Ovary (tissue), 7 donors: ENCODE measurements at regions not wholly inside any gene's neighbourhood (a gene's known extent, or its start where the extent isn't known, plus 50 kb on each side); places are given as distances from the start of the nearest gene placed in this dataset.

Experiments
- DNase-seq, 5 donors: peaks; one replicate each; pipeline ENCODE4 v3.0.0-alpha.2; 2019 to 2020
- H3K27ac ChIP-seq, 2 donors: fragments of 200-600 bp; one replicate each; pipeline versions ENCODE4 v1.5.1 to v1.8.0; 2019 to 2022
- H3K27me3 ChIP-seq: fragments of 200-600 bp; one replicate; pipeline ENCODE4 v1.8.0; 2022
- H3K36me3 ChIP-seq: fragments of 200-600 bp; sonication (generic); one replicate; pipeline ENCODE4 v1.5.1; 2019
- H3K4me1 ChIP-seq: one replicate; pipeline ENCODE4 v1.8.1; 2013; ENCODE audit warnings: mild to moderate bottlenecking, moderate library complexity; ENCODE audit not compliant: insufficient read depth
- H3K4me3 ChIP-seq: fragments of 200-600 bp; sonication (generic); one replicate; pipeline ENCODE4 v1.5.1; 2017
- H3K9me3 ChIP-seq, 2 donors: fragments of 200-600 bp in 1 of 2; sonication (generic) in 1 of 2; one replicate each; pipeline versions ENCODE4 v1.5.1 to v1.8.1; 2013 to 2019; ENCODE audit warnings: mild to moderate bottlenecking in 1 of 2, moderate library complexity in 1 of 2
- EP300 ChIP-seq: sonication (generic); formaldehyde crosslinking; IDR thresholded peaks from one replicate; pipeline ENCODE4 v1.6.1; 2017; ENCODE audit warnings: antibody characterized with exemption
- POLR2A ChIP-seq: fragments of 450-650 bp; IDR thresholded peaks from one replicate; pipeline ENCODE4 v1.6.1; 2017; ENCODE audit warnings: antibody characterized with exemption, mild to moderate bottlenecking, moderate library complexity
- WGBS, 3 donors: extraction: QIAGEN DNeasy Blood & Tissue Kit in 1 of 3; methylation state at CpG; one replicate each; pipeline versions ENCODE4 v1.1.5 to v1.1.7; 2013 to 2017; 5-methylcytosine and 5-hydroxymethylcytosine counted together
- intact Hi-C, 4 donors: fragments of 100-400 bp; cut with DNase I; formaldehyde crosslinking; loops; one replicate each; pipeline versions ENCODE4 v1.11.0 to v1.15.1; 2022 to 2023
- TF ChIP-seq, protein P1 (sequence below), 3 donors: fragments of 450-650 bp in 2 of 3; fragments of 200-600 bp in 1 of 3; IDR thresholded peaks; one replicate each; pipeline versions ENCODE4 v1.5.1 to v1.8.0; 2016 to 2022; ENCODE audit warnings: antibody characterized with exemption in 3 of 3, mild to moderate bottlenecking in 1 of 3
- donor health status: DM: no; HTN: no; CAD: no; lungs with moderate emphysema.
- donor health status: DM: no; HTN: no; CAD: no.
- donor health status: Bipolar disorder and iron deficiency.
- donor health status: DM: no; HTN: no; CAD: no.
- donor health status: DM: yes; HTN: yes; CAD: no.

GRCh38 chr15:36106640-36107335, 472.6 kb upstream of the CDIN1 start:
- no peaks in the 10 kb centered on the region for H3K4me1 ChIP-seq
- H3K4me3 ChIP-seq, result no peak overlapping the region
- 66 to 86% (median 69%) methylated on average over 6 of the region's 6 CpGs for WGBS, 3 donors
- intact Hi-C loops, result no loop called here
- H3K27ac ChIP-seq, result no peak overlapping the region
- H3K27me3 ChIP-seq, result no peaks in the 10 kb centered on the region
- DNase-seq, result no peak
- H3K36me3 ChIP-seq, result no peaks in the 10 kb centered on the region
- TF ChIP-seq, protein P1, sequence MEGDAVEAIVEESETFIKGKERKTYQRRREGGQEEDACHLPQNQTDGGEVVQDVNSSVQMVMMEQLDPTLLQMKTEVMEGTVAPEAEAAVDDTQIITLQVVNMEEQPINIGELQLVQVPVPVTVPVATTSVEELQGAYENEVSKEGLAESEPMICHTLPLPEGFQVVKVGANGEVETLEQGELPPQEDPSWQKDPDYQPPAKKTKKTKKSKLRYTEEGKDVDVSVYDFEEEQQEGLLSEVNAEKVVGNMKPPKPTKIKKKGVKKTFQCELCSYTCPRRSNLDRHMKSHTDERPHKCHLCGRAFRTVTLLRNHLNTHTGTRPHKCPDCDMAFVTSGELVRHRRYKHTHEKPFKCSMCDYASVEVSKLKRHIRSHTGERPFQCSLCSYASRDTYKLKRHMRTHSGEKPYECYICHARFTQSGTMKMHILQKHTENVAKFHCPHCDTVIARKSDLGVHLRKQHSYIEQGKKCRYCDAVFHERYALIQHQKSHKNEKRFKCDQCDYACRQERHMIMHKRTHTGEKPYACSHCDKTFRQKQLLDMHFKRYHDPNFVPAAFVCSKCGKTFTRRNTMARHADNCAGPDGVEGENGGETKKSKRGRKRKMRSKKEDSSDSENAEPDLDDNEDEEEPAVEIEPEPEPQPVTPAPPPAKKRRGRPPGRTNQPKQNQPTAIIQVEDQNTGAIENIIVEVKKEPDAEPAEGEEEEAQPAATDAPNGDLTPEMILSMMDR (IDR thresholded peaks at IDR 0.05), result no peak
- no peak for TF ChIP-seq POLR2A
- no peak for TF ChIP-seq EP300
- H3K9me3 ChIP-seq, result no peaks in the 10 kb centered on the region

- H3K36me3 ChIP-seq, result no peaks in the 10 kb centered on the region
- WGBS, 3 donors, result 93 to 97% (median 96%) methylated on average over 2 of the region's 2 CpGs
- no peaks in the 10 kb centered on the region for H3K4me1 ChIP-seq
- DNase-seq, result no peak
- no peak overlapping the region for H3K4me3 ChIP-seq
- no peak overlapping the region for H3K27ac ChIP-seq
- no peaks in the 10 kb centered on the region for H3K27me3 ChIP-seq
- intact Hi-C loops, result no loop called here
- no peaks in the 10 kb centered on the region for H3K9me3 ChIP-seq
- TF ChIP-seq EP300 (no peak), POLR2A (no peak)
- TF ChIP-seq, protein P1 (IDR thresholded peaks at IDR 0.05), result no peak
Observed at GRCh38 chr15:36108541-36108940, 470.9 kb upstream of the CDIN1 start.

DNA sequence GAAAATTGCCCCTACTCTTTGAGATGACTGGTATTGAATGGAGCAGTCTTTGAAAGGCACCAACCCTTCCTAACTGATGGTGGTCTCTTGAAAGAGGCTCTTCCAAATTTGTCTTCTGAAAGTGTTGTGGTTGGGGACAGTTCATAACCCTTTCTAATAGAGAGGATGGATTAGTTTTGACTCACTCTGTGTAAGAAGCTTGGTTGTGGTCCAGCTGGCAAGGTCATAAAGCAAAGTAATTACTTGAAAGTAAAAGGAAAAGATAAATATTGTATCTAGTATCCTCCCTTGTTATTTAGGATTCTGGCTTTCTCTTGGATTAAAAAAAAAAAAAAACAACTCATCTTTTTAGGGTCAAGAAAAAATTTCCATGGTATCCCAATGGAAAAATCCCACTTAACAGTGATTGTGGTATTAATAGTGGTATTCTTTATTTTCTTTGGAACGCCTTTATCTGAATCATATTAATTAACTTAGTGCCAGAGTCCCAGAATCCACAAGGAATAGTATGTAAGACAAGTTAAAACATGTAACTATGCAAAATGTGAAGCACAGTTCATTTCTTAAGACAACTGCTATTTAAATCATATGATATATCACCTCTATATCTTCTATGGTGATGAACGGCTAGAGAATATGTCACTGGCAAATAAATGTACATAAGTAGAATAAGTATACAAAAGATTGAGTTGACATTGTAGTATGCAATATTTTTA, 469.3 kb upstream of the CDIN1 start:
- H3K4me1 ChIP-seq, result no peaks in the 10 kb centered on the region
- no peaks in the 10 kb centered on the region for H3K27me3 ChIP-seq
- no peak overlapping the region for H3K27ac ChIP-seq
- H3K36me3 ChIP-seq, result no peaks in the 10 kb centered on the region
- WGBS, 3 donors, result 23 to 37% (median 31%) methylated on average over 2 of the region's 2 CpGs
- H3K9me3 ChIP-seq, result no peaks in the 10 kb centered on the region
- peak in 2 of 5 donors; percentile 14 to 28 for DNase-seq
- intact Hi-C loops, result no loop called here
- H3K4me3 ChIP-seq, result no peak overlapping the region
- TF ChIP-seq POLR2A (no peak), EP300 (no peak)
- TF ChIP-seq, protein P1 (IDR thresholded peaks at IDR 0.05), result no peak

DNA sequence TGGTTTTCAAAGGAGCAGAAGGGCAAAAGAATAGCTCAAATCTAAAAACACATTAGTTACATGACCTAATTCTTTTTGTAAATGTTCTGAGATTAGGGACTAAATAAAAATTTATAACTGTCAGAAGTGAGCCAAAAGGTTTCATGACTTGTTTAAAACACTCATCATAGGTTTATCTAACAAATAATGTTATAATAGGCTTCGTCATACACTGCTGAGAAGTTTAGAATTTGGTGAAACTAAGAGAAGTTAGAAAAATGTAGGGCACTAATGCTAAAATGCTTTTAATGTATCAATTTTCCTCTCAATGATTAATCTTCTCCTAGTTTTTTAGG, 468.8 kb upstream of the CDIN1 start:
- intact Hi-C loops, result no loop called here
- Histone ChIP-seq H3K9me3 (no peaks in the 10 kb centered on the region), H3K4me1 (no peaks in the 10 kb centered on the region), H3K36me3 (no peaks in the 10 kb centered on the region), H3K27ac (no peak overlapping the region), H3K27me3 (no peaks in the 10 kb centered on the region), H3K4me3 (no peak overlapping the region)
- 42 to 77% (median 55%) methylated on average over 1 of the region's 1 CpG for WGBS, 3 donors
- DNase-seq, result no peak
- TF ChIP-seq EP300, result no peak
- TF ChIP-seq POLR2A, result no peak

DNA sequence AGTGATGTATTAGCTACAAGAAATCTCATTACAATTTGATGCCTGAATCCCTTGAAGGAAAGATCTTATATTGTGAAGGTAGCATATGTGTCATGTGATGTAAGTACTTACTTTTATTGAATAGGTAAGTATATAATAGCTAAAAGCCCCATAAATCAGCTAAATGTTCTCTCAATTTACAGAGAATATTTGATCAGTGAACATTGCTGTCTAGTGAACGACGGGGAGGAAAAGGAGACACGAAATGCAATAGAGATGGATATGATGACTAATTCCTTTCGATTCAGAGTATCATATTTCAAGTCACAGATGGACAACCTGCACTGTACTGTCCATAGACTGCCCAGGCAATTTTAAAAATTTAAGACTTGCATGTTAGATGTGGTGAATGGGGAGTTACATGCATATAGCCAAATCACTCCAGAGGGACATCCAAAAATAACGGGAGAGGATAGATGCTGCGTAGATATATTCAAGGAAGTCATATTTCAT, 462.1 kb upstream of the CDIN1 start:
- Histone ChIP-seq H3K27me3 (no peaks in the 10 kb centered on the region), H3K27ac (no peak overlapping the region), H3K4me3 (no peak overlapping the region), H3K9me3 (no peaks in the 10 kb centered on the region), H3K36me3 (no peaks in the 10 kb centered on the region), H3K4me1 (no peaks in the 10 kb centered on the region)
- TF ChIP-seq EP300, result no peak
- TF ChIP-seq, protein P1 (IDR thresholded peaks at IDR 0.05), result no peak
- no peak for TF ChIP-seq POLR2A
- 83 to 89% (median 84%) methylated on average over 6 of the region's 6 CpGs for WGBS, 3 donors
- DNase-seq, result no peak
- intact Hi-C loops, result no loop called here
